ENCODE measurements at regions not wholly inside any gene's neighbourhood (a gene's known extent, or its start where the extent isn't known, plus 50 kb on each side); places are given as distances from the start of the nearest gene placed in this dataset.

DNA sequence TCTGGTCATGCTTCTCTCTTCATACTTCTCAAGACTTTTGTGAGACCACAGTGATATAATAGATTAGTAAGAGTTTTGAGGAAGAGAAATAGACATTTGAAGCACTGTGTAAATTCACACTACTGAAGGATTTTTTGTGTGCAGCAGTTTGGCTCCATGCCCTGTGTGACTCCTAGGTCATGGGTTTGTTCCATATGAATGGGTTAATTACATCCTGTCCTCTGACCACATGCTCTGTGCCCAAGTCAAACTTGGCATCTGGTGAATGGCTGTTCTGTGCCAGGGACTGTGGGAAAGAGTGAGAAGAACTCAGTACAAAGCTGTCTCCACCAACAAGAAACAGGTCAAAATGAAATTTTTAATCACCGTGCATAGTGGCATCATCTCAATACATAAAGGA lies 304.0 kb downstream of the LNPK start:
- no peak for TF ChIP-seq EP300 (IDR thresholded peaks at IDR 0.05; ENCODE audit: borderline replicate concordance)
- TF ChIP-seq NFIC (IDR thresholded peaks at IDR 0.05) = peak; percentile 32; the same call in 1 of the 2 replicates
- no peak for TF ChIP-seq EGR1 (IDR thresholded peaks at IDR 0.05)

DNA sequence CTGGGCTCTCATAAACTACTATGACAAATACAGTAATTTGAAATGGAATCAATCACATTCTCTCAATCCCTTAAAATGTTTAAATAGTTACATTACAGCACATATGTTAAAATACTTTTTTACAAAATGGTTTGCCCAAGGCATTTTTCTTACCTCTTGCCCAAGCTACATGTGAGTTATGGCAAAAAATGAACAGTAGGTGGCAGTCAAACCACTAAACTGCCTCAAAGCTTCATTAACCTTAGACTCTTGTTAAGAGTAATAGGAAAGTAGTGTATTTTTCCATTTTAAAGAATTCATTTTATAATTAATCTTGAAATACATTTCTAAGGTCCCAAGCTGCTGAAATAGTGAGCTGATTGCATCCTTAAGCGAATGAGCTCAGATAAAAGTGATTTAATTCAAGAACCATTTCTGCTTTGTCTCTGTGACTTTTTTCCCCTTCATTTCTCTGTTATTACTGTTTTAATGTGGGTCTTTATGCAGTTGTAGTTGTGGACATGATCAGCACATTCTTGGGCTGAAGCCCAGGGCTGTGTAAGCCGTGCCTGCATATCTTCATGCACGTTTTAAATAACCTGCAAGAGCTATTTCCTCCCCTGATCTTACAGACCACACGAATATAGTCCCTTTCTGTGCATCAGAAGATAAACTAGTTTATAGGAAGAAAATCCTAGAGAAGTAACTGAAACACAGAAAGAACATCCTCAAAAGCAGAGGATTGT lies 311.8 kb downstream of the LNPK start:
- TF ChIP-seq EP300 (IDR thresholded peaks at IDR 0.05; ENCODE audit: borderline replicate concordance) (no peak), RAD21 (IDR thresholded peaks at IDR 0.05; ENCODE audit: low read depth) (peak; percentile 72), NFIC (IDR thresholded peaks at IDR 0.05) (no peak)

GRCh38 chr2:175688243-175688642 lies 313.8 kb downstream of the LNPK start:
- TF ChIP-seq NFIC (IDR thresholded peaks at IDR 0.05) = no peak
- no peak for TF ChIP-seq EGR1 (IDR thresholded peaks at IDR 0.05)
- TF ChIP-seq RAD21 (IDR thresholded peaks at IDR 0.05; ENCODE audit: low read depth) = no peak
- TF ChIP-seq EP300 (IDR thresholded peaks at IDR 0.05; ENCODE audit: borderline replicate concordance) = no peak
- TF ChIP-seq YY1 (IDR thresholded peaks at IDR 0.05; ENCODE audit: low read depth) = no peak
- no peak for TF ChIP-seq TEAD4 (IDR thresholded peaks at IDR 0.05)
- TF ChIP-seq, protein P1, sequence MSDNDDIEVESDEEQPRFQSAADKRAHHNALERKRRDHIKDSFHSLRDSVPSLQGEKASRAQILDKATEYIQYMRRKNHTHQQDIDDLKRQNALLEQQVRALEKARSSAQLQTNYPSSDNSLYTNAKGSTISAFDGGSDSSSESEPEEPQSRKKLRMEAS (IDR thresholded peaks at IDR 0.05) = no peak
- no peak for TF ChIP-seq TAF1 (IDR thresholded peaks at IDR 0.05; ENCODE audit: low read depth)
- no peak for TF ChIP-seq CREB1 (IDR thresholded peaks at IDR 0.05; ENCODE audit: low read depth)
- no peak for TF ChIP-seq TCF12 (IDR thresholded peaks at IDR 0.05; ENCODE audit: low read depth)
- no peak for TF ChIP-seq FOXM1 (IDR thresholded peaks at IDR 0.05; ENCODE audit: borderline replicate concordance, low read depth)
- no peak for TF ChIP-seq USF1 (IDR thresholded peaks at IDR 0.05)
- TF ChIP-seq, protein P2, sequence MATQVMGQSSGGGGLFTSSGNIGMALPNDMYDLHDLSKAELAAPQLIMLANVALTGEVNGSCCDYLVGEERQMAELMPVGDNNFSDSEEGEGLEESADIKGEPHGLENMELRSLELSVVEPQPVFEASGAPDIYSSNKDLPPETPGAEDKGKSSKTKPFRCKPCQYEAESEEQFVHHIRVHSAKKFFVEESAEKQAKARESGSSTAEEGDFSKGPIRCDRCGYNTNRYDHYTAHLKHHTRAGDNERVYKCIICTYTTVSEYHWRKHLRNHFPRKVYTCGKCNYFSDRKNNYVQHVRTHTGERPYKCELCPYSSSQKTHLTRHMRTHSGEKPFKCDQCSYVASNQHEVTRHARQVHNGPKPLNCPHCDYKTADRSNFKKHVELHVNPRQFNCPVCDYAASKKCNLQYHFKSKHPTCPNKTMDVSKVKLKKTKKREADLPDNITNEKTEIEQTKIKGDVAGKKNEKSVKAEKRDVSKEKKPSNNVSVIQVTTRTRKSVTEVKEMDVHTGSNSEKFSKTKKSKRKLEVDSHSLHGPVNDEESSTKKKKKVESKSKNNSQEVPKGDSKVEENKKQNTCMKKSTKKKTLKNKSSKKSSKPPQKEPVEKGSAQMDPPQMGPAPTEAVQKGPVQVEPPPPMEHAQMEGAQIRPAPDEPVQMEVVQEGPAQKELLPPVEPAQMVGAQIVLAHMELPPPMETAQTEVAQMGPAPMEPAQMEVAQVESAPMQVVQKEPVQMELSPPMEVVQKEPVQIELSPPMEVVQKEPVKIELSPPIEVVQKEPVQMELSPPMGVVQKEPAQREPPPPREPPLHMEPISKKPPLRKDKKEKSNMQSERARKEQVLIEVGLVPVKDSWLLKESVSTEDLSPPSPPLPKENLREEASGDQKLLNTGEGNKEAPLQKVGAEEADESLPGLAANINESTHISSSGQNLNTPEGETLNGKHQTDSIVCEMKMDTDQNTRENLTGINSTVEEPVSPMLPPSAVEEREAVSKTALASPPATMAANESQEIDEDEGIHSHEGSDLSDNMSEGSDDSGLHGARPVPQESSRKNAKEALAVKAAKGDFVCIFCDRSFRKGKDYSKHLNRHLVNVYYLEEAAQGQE (IDR thresholded peaks at IDR 0.05; ENCODE audit: low read depth) = no peak
- TF ChIP-seq CEBPB (IDR thresholded peaks at IDR 0.05) = no peak
- TF ChIP-seq ZBTB7A (IDR thresholded peaks at IDR 0.05; ENCODE audit: low read depth) = no peak

GRCh38 chr2:175687465-175687864 lies 314.6 kb downstream of the LNPK start:
- TF ChIP-seq TCF12 (IDR thresholded peaks at IDR 0.05; ENCODE audit: low read depth) (no peak), EGR1 (IDR thresholded peaks at IDR 0.05) (no peak), FOXM1 (IDR thresholded peaks at IDR 0.05; ENCODE audit: borderline replicate concordance, low read depth) (no peak), TAF1 (IDR thresholded peaks at IDR 0.05; ENCODE audit: low read depth) (no peak), CEBPB (IDR thresholded peaks at IDR 0.05) (no peak), USF1 (IDR thresholded peaks at IDR 0.05) (no peak), NFIC (IDR thresholded peaks at IDR 0.05) (no peak), RAD21 (IDR thresholded peaks at IDR 0.05; ENCODE audit: low read depth) (no peak), CREB1 (IDR thresholded peaks at IDR 0.05; ENCODE audit: low read depth) (no peak), YY1 (IDR thresholded peaks at IDR 0.05; ENCODE audit: low read depth) (no peak), ZBTB7A (IDR thresholded peaks at IDR 0.05; ENCODE audit: low read depth) (no peak), EP300 (IDR thresholded peaks at IDR 0.05; ENCODE audit: borderline replicate concordance) (no peak), TEAD4 (IDR thresholded peaks at IDR 0.05) (no peak)
- TF ChIP-seq, protein P1 (IDR thresholded peaks at IDR 0.05) = no peak
- TF ChIP-seq, protein P2 (IDR thresholded peaks at IDR 0.05; ENCODE audit: low read depth) = no peak

- TF ChIP-seq TCF12 (IDR thresholded peaks at IDR 0.05; ENCODE audit: low read depth) = no peak
Measured at GRCh38 chr2:175686002-175686401, 316.1 kb downstream of the LNPK start.

DNA sequence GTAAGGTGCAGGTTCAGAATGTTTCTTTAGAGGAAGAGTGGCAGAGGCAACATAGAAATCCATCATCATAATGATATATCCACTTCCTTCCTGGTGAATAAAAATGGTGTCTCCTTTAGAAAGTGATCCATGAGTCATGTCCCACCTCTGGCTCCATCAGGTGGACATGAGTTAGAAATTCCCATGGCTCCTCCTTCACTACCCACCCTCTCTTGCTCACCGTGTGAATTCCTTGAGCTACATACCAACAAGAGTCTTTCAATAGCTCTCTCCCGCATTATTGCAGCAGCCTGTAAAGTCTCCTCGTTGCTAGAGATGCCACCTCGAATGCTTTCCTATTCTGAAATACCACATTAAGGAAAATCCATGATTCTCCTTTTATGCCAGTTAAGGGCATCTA lies 317.6 kb downstream of the LNPK start:
- TF ChIP-seq RAD21 (IDR thresholded peaks at IDR 0.05; ENCODE audit: low read depth) = 0 out of 2 replicates have a peak, but pooled peaks have one; percentile 5
- TF ChIP-seq, protein P2 (IDR thresholded peaks at IDR 0.05; ENCODE audit: low read depth) = no peak
- TF ChIP-seq TAF1 (IDR thresholded peaks at IDR 0.05; ENCODE audit: low read depth) = no peak
